Mesendoderm (in vitro differentiated cells): ENCODE measurements at regions not wholly inside any gene's neighbourhood (a gene's known extent, or its start where the extent isn't known, plus 50 kb on each side); places are given as distances from the start of the nearest gene placed in this dataset.

ENCODE experiments used
- DNase-seq: peaks from one replicate; pipeline ENCODE4 v3.0.0; 2013
- H2AK5ac ChIP-seq: 2 replicates; pipeline ENCODE4 v1.6.1; 2013; ENCODE audit warnings: low read length, inconsistent platforms
- H2BK120ac ChIP-seq: 2 replicates; pipeline ENCODE4 v1.6.1; 2013; ENCODE audit warnings: low read depth, mild to moderate bottlenecking, low read length, moderate library complexity, mixed read lengths
- H2BK15ac ChIP-seq: replicated peaks from 2 replicates; pipeline ENCODE4 v1.6.1; 2013; ENCODE audit warnings: low read depth, mild to moderate bottlenecking, moderate library complexity
- H2BK5ac ChIP-seq: 2 replicates; pipeline ENCODE4 v1.6.1; 2013; ENCODE audit warnings: low read length, inconsistent platforms
- H3K18ac ChIP-seq: 2 replicates; pipeline ENCODE4 v1.6.1; 2013; ENCODE audit warnings: mild to moderate bottlenecking, low read length, mixed read lengths
- H3K23ac ChIP-seq: one replicate; pipeline ENCODE4 v1.6.1; 2013; ENCODE audit warnings: low read length
- H3K27ac ChIP-seq: 2 replicates; pipeline ENCODE4 v1.5.1; 2013; ENCODE audit warnings: low read depth, mild to moderate bottlenecking, inconsistent platforms, low read length, moderate library complexity
- H3K27me3 ChIP-seq: 2 replicates; pipeline ENCODE4 v1.6.1; 2013; ENCODE audit warnings: low read length, control low read depth, mild to moderate bottlenecking, inconsistent platforms; ENCODE audit not compliant: insufficient read depth, poor library complexity
- H3K36me3 ChIP-seq: 2 replicates; pipeline ENCODE4 v1.6.1; 2013; ENCODE audit warnings: low read length, inconsistent platforms; ENCODE audit not compliant: control insufficient read depth, insufficient read depth
- H3K4ac ChIP-seq: one replicate; pipeline ENCODE4 v1.6.1; 2013; ENCODE audit warnings: low read depth, mild to moderate bottlenecking, low read length, moderate library complexity
- H3K4me1 ChIP-seq: 2 replicates; pipeline ENCODE4 v1.6.1; 2013; ENCODE audit warnings: low read depth, low read length, inconsistent platforms; ENCODE audit not compliant: control insufficient read depth
- H3K4me2 ChIP-seq: 2 replicates; pipeline ENCODE4 v1.6.1; 2013; ENCODE audit warnings: low read length
- H3K4me3 ChIP-seq: 2 replicates; pipeline ENCODE4 v1.5.1; 2013; ENCODE audit warnings: mild to moderate bottlenecking, low read length
- H3K56ac ChIP-seq: one replicate; pipeline ENCODE4 v1.6.1; 2013; ENCODE audit warnings: low read length
- H3K79me1 ChIP-seq: 2 replicates; pipeline ENCODE4 v1.6.1; 2013; ENCODE audit warnings: low read length, inconsistent platforms
- H3K79me2 ChIP-seq: 2 replicates; pipeline ENCODE4 v1.6.1; 2013; ENCODE audit warnings: mild to moderate bottlenecking, low read length; ENCODE audit not compliant: control insufficient read depth, insufficient read depth
- H3K9ac ChIP-seq: 2 replicates; pipeline ENCODE4 v1.6.1; 2013; ENCODE audit warnings: low read length, inconsistent platforms
- H4K5ac ChIP-seq: one replicate; pipeline ENCODE4 v1.6.1; 2013; ENCODE audit warnings: low read length
- H4K8ac ChIP-seq: one replicate; pipeline ENCODE4 v1.6.1; 2013; ENCODE audit warnings: low read depth, mild to moderate bottlenecking, control low read depth, low read length, moderate library complexity
- WGBS: extraction: QIAGEN DNeasy Blood & Tissue Kit; methylation state at CpG from one replicate; pipeline ENCODE4 v1.1.7; 2013; ENCODE audit warnings: low lambda C conversion rate, missing lambda C conversion rate; ENCODE audit not compliant: insufficient coverage; ENCODE audit errors: extremely low coverage; 5-methylcytosine and 5-hydroxymethylcytosine counted together

DNA sequence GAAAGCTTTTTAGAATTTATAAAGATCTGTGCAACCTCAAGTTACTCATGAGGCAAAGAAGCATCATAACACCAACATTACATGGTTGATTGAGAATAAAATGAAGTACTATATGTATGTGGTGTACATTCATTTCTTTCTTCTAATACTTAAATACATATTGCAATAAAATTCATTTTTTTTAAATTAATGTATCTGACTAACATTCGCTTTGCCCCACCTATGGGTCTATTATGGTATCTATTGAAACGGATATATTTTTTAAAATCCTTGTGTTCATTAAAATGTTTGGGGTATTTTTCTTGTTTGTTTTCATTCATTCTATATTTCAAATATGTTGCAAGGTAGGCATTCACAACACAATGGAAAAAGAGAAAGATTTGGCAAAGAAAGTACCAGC, 237.5 kb downstream of the DSEL start:
- H3K27ac ChIP-seq = no peak overlapping the region
- no peaks in the 10 kb centered on the region for H3K4me1 ChIP-seq
- H3K27me3 ChIP-seq = no peaks in the 10 kb centered on the region
- H2BK5ac ChIP-seq = no peak overlapping the region
- no peak overlapping the region for H3K4me2 ChIP-seq
- H3K4ac ChIP-seq = no peak overlapping the region
- H3K56ac ChIP-seq = no peak overlapping the region
- no peak overlapping the region for H3K18ac ChIP-seq
- no peak overlapping the region for H2BK120ac ChIP-seq
- no peak overlapping the region for H2BK15ac ChIP-seq
- WGBS = no CpG with 5 or more reads among the region's 2 CpGs
- H3K23ac ChIP-seq = no peak overlapping the region
- no peak overlapping the region for H3K9ac ChIP-seq
- H2AK5ac ChIP-seq = no peak overlapping the region
- H4K5ac ChIP-seq = no peak overlapping the region
- H4K8ac ChIP-seq = no peak overlapping the region
- H3K36me3 ChIP-seq = no peaks in the 10 kb centered on the region
- H3K79me2 ChIP-seq = no peaks in the 10 kb centered on the region
- no peak for DNase-seq
- H3K4me3 ChIP-seq = no peak overlapping the region
- no peaks in the 10 kb centered on the region for H3K79me1 ChIP-seq

DNA sequence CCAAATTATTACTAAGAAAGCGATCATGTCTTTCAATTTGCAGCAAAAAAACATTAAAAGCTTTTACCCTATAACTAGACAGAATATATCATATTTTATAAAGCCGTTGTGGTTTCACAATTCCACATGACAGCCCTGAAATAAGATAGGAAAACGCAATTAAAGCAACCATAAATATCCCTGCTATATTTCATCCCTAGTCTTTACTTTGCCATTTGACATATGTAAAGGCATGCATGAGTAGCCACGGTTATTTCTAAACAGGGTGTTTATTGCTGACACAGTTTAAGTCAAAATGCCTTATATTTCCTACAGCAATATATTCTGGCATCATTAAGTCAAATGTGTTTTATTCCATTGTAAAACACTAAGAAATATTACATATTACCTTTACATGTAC, 239.9 kb downstream of the DSEL start:
- Histone ChIP-seq H4K5ac (no peak overlapping the region), H3K9ac (no peak overlapping the region), H3K79me2 (no peaks in the 10 kb centered on the region), H3K4me3 (no peak overlapping the region), H2BK120ac (no peak overlapping the region), H3K27ac (no peak overlapping the region), H4K8ac (no peak overlapping the region), H2AK5ac (no peak overlapping the region), H2BK15ac (no peak overlapping the region), H3K36me3 (no peaks in the 10 kb centered on the region), H3K4me2 (no peak overlapping the region), H3K4me1 (no peaks in the 10 kb centered on the region), H3K4ac (no peak overlapping the region), H3K79me1 (no peaks in the 10 kb centered on the region), H3K27me3 (no peaks in the 10 kb centered on the region), H3K23ac (no peak overlapping the region), H3K18ac (no peak overlapping the region), H2BK5ac (no peak overlapping the region), H3K56ac (no peak overlapping the region)
- no CpG with 5 or more reads among the region's 4 CpGs for WGBS
- DNase-seq = no peak

DNA sequence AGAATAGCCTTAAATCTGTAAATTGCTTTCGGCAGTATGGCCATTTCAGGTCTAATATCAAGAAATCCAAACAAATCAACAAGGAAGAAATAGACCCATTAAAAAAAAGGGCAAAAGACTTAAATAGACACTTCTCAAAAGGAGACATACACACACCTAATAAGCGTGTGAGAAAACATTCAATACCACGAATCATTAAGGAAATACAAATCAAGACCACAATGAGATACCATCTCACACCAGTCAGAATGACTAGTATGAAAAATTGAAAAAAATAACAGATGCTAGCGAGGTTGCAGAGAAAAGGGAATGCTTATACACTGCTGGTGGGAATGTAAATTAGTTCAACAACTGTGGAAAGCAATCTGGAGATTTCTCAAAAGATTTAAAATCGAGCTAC, 243.2 kb downstream of the DSEL start:
- Histone ChIP-seq H4K8ac (no peak overlapping the region), H2BK5ac (no peak overlapping the region), H3K4me2 (no peak overlapping the region), H3K36me3 (no peaks in the 10 kb centered on the region), H2AK5ac (no peak overlapping the region), H4K5ac (no peak overlapping the region), H2BK120ac (no peak overlapping the region), H3K9ac (no peak overlapping the region), H3K56ac (no peak overlapping the region), H3K4ac (no peak overlapping the region), H3K4me1 (no peaks in the 10 kb centered on the region), H3K18ac (no peak overlapping the region), H3K27ac (no peak overlapping the region), H2BK15ac (no peak overlapping the region), H3K4me3 (no peak overlapping the region), H3K27me3 (no peaks in the 10 kb centered on the region), H3K79me1 (no peaks in the 10 kb centered on the region), H3K23ac (no peak overlapping the region), H3K79me2 (no peaks in the 10 kb centered on the region)
- no peak for DNase-seq
- WGBS = no CpG with 5 or more reads among the region's 5 CpGs

DNA sequence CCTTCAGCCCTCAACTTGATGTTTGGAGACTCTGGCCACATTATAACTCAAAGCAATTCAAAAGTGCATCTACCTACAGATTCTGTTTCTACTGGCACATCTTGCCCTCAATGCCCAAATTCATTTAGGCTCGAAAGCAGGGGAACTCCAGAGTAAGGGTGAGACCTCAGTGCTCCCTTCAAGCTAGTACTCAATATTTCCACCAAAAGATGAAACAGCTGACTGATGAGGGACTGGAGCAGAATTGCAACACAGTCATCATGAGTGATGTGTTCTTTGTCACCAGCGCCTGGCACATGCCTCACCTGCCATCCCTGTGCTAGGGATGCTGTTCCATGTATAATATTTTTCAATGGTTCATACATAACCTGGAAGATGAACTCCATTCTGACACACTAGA, 247.3 kb downstream of the DSEL start:
- no peak for DNase-seq
- H3K79me1 ChIP-seq = no peaks in the 10 kb centered on the region

DNA sequence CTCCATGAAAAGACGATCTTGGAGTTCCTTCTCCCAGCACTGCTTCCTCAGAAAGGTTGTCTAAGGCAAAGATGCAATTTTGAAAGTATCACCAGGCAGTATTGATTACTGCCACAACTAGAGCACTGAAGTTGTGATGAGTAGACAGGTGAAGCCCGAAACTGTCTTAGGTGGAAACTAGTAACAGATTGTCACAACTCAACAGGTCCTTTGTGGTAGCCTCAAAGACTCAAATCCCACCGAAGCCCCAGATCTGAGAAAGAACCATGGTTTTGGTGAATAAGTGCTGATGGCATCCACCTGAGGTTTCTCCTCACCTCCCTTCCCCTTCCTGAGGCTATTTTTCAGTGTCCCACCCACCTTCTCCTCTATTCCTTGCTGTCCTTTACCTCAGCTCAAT, 248.0 kb downstream of the DSEL start:
- no peak overlapping the region for H3K9ac ChIP-seq
- no peak overlapping the region for H3K27ac ChIP-seq
- no peak overlapping the region for H3K4me3 ChIP-seq
- H3K56ac ChIP-seq = no peak overlapping the region
- H3K4ac ChIP-seq = no peak overlapping the region
- no peak overlapping the region for H3K4me2 ChIP-seq
- H3K79me2 ChIP-seq = no peaks in the 10 kb centered on the region
- no peaks in the 10 kb centered on the region for H3K79me1 ChIP-seq
- no CpG with 5 or more reads among the region's 3 CpGs for WGBS
- no peak overlapping the region for H2BK120ac ChIP-seq
- H4K5ac ChIP-seq = no peak overlapping the region
- H3K27me3 ChIP-seq = no peaks in the 10 kb centered on the region
- no peak overlapping the region for H2AK5ac ChIP-seq
- H3K23ac ChIP-seq = no peak overlapping the region
- no peak overlapping the region for H2BK15ac ChIP-seq
- H4K8ac ChIP-seq = no peak overlapping the region
- H3K4me1 ChIP-seq = no peaks in the 10 kb centered on the region
- no peak overlapping the region for H2BK5ac ChIP-seq
- no peak for DNase-seq
- no peak overlapping the region for H3K18ac ChIP-seq
- H3K36me3 ChIP-seq = no peaks in the 10 kb centered on the region

More for the DNA sequence above, 247.3 kb downstream of the DSEL start:
- Histone ChIP-seq H2BK5ac (no peak overlapping the region), H3K27me3 (no peaks in the 10 kb centered on the region), H3K4me2 (no peak overlapping the region), H3K18ac (no peak overlapping the region), H3K56ac (no peak overlapping the region), H3K27ac (no peak overlapping the region), H3K9ac (no peak overlapping the region), H4K8ac (no peak overlapping the region), H3K79me2 (no peaks in the 10 kb centered on the region), H3K4me3 (no peak overlapping the region), H3K4ac (no peak overlapping the region), H3K36me3 (no peaks in the 10 kb centered on the region), H4K5ac (no peak overlapping the region), H3K4me1 (no peaks in the 10 kb centered on the region), H2BK15ac (no peak overlapping the region), H3K23ac (no peak overlapping the region), H2AK5ac (no peak overlapping the region), H2BK120ac (no peak overlapping the region)
- no CpG with 5 or more reads among the region's 2 CpGs for WGBS
